Endothelial cell of umbilical vein (primary cell): ENCODE measurements at regions not wholly inside any gene's neighbourhood (a gene's known extent, or its start where the extent isn't known, plus 50 kb on each side); places are given as distances from the start of the nearest gene placed in this dataset.

Experiments
- BruUV-seq: library from RNA; stranded (reverse); fragments of 400-500 nt; replicated peaks from 2 replicates; lab custom pipeline; 2021; lab: Mats Ljungman, UMichigan
- CTCF ChIA-PET: fragments of 300-600, 350-600 bp; sonication (Branson Sonifier 250); formaldehyde crosslinking; loops from one replicate; lab custom pipeline; 2021; ENCODE audit warnings: antibody characterized with exemption, inconsistent platforms; lab: Charles Lee
- POLR2A ChIA-PET: fragments of 300-600, 350-600 bp; sonication (Branson Sonifier 250); formaldehyde crosslinking; loops from one replicate; lab custom pipeline; 2021; ENCODE audit warnings: antibody characterized with exemption, inconsistent platforms; lab: Charles Lee
- DNase-seq: peaks from one replicate; pipeline ENCODE4 v3.0.0-alpha.2; 2011; ENCODE audit warnings: low read depth, low spot score
- FAIRE-seq: peaks from 2 replicates; lab custom pipeline; 2011; peaks lifted over from hg19 to GRCh38; lab: Jason Lieb, UNC
- H2AFZ ChIP-seq: 2 replicates; pipeline ENCODE4 v1.6.0; 2012; ENCODE audit warnings: low read depth, low read length, control low read depth, inconsistent platforms
- H3K27ac ChIP-seq: 2 replicates; pipeline ENCODE4 v1.5.1; 2011; ENCODE audit warnings: low read depth, mild to moderate bottlenecking, control low read depth, low read length, moderate library complexity; ENCODE audit not compliant: insufficient read depth
- H3K27me3 ChIP-seq, 2 experiments: 2 replicates each; pipeline versions ENCODE4 v1.6.0 to v1.6.1; 2011; ENCODE audit warnings: low read length in 2 of 2, mixed read lengths in 1 of 2; ENCODE audit not compliant: control insufficient read depth in 2 of 2, insufficient read depth in 2 of 2
- H3K36me3 ChIP-seq, 2 experiments: 2 replicates in 1 of 2; 3 replicates in 1 of 2; pipeline ENCODE4 v1.5.1; 2011; ENCODE audit warnings: low read length in 2 of 2, mild to moderate bottlenecking in 1 of 2, moderate library complexity in 1 of 2; ENCODE audit not compliant: control insufficient read depth in 2 of 2, insufficient read depth in 2 of 2; ENCODE audit errors: extremely low read depth in 1 of 2
- H3K4me1 ChIP-seq: 3 replicates; pipeline ENCODE4 v1.5.1; 2011; ENCODE audit warnings: mild to moderate bottlenecking, low read length; ENCODE audit not compliant: control insufficient read depth, insufficient read depth; ENCODE audit errors: extremely low read depth
- H3K4me2 ChIP-seq: 2 replicates; pipeline ENCODE4 v1.6.1; 2011; ENCODE audit warnings: low read length, control low read depth, mixed read lengths; ENCODE audit not compliant: insufficient read depth
- H3K4me3 ChIP-seq, 3 experiments: fragments of 200-600 bp in 1 of 3; sonication (generic), shearing (Covaris generic) in 1 of 3; replicated peaks in 1 of 3; 2 replicates each; pipeline ENCODE4 v1.5.1; 2011 to 2016; ENCODE audit warnings: control low read depth in 3 of 3, low read length in 3 of 3, mild to moderate bottlenecking in 2 of 3, inconsistent platforms in 1 of 3, low read depth in 1 of 3, moderate library complexity in 1 of 3; ENCODE audit not compliant: insufficient read depth in 1 of 3
- H3K79me2 ChIP-seq: 2 replicates; pipeline ENCODE4 v1.6.0; 2012; ENCODE audit warnings: low read length, inconsistent platforms; ENCODE audit not compliant: control insufficient read depth, insufficient read depth
- H3K9ac ChIP-seq: replicated peaks from 2 replicates; pipeline ENCODE3; 2011; ENCODE audit warnings: low read length, control low read depth; ENCODE audit not compliant: insufficient read depth; ENCODE audit errors: extremely low read depth
- H3K9me1 ChIP-seq: replicated peaks from 3 replicates; pipeline ENCODE4 v1.6.0; 2011; ENCODE audit warnings: mild to moderate bottlenecking, low read length; ENCODE audit not compliant: control insufficient read depth, insufficient read depth; ENCODE audit errors: extremely low read depth
- H3K9me3 ChIP-seq: replicated peaks from 2 replicates; pipeline ENCODE4 v1.5.1; 2012; ENCODE audit warnings: low read length, inconsistent platforms; ENCODE audit not compliant: control insufficient read depth, insufficient read depth
- H4K20me1 ChIP-seq: replicated peaks from 2 replicates; pipeline ENCODE3; 2011; ENCODE audit warnings: mild to moderate bottlenecking, low read length; ENCODE audit not compliant: control insufficient read depth, insufficient read depth; ENCODE audit errors: extremely low read depth
- EZH2 ChIP-seq: IDR thresholded peaks from 2 replicates; pipeline ENCODE4 v1.6.1; 2012; ENCODE audit warnings: borderline replicate concordance, low read depth, mild to moderate bottlenecking, moderate library complexity, low read length, inconsistent platforms; ENCODE audit not compliant: severe bottlenecking
- FOS ChIP-seq: IDR thresholded peaks from 2 replicates; pipeline ENCODE4 v1.6.1; 2011; ENCODE audit warnings: mild to moderate bottlenecking, low read length, moderate library complexity, borderline replicate concordance; ENCODE audit not compliant: insufficient read depth
- GATA2 ChIP-seq: IDR thresholded peaks from 2 replicates; pipeline ENCODE4 v1.7.0; 2011; ENCODE audit warnings: low read depth, mild to moderate bottlenecking, moderate library complexity, mixed read lengths, low read length; ENCODE audit not compliant: insufficient read length, insufficient read depth
- JUN ChIP-seq: IDR thresholded peaks from 2 replicates; pipeline ENCODE4 v1.6.1; 2011; ENCODE audit warnings: borderline replicate concordance, low read depth; ENCODE audit not compliant: insufficient read length, insufficient read depth
- MYC ChIP-seq: IDR thresholded peaks from one replicate; pipeline ENCODE4 v1.6.1; 2011; ENCODE audit warnings: mild to moderate bottlenecking, low read depth, low read length
- POLR2A ChIP-seq: IDR thresholded peaks from 2 replicates; pipeline ENCODE4 v1.6.1; 2012; ENCODE audit warnings: low read depth, mild to moderate bottlenecking, control low read depth, low read length
- POLR2AphosphoS5 ChIP-seq: IDR thresholded peaks from 2 replicates; pipeline ENCODE4 v1.6.1; 2012; ENCODE audit warnings: low read depth, mild to moderate bottlenecking, control low read depth, low read length, moderate library complexity; ENCODE audit not compliant: insufficient read depth
- dilution Hi-C: fragments of 300-500 bp; cut with MboI; formaldehyde crosslinking; loops from one replicate; pipeline ENCODE4 v1.15.0; 2019; ENCODE audit warnings: low sequenced_read_pairs; ENCODE audit not compliant: extremely low pct_ligation_motif_present
- intact Hi-C: fragments of 100-400 bp; cut with micrococcal nuclease; formaldehyde crosslinking; loops from one replicate; pipeline ENCODE4 v1.10.0; 2022
- TF ChIP-seq, protein P1 (sequence below): IDR thresholded peaks from 2 replicates; pipeline ENCODE4 v1.6.1; 2011; ENCODE audit not compliant: insufficient read depth, insufficient read length
- TF ChIP-seq, protein P2 (sequence below), 2 donors: IDR thresholded peaks; 1 replicate in 1 of 2; 2 replicates in 1 of 2; pipeline ENCODE4 v1.5.1; 2011; ENCODE audit warnings: low read length in 2 of 2, mild to moderate bottlenecking in 2 of 2, moderate library complexity in 2 of 2, control low read depth in 1 of 2, inconsistent platforms in 1 of 2, low read depth in 1 of 2; ENCODE audit not compliant: insufficient read depth in 1 of 2; ENCODE audit errors: extremely low read depth in 1 of 2

GRCh38 chr14:28496364-28496763 lies 270.2 kb upstream of the FOXG1 start:
- Histone ChIP-seq H3K9ac (no peak overlapping the region), H3K27ac (no peak overlapping the region), H4K20me1 (no peaks in the 10 kb centered on the region), H2AFZ (no peak overlapping the region), H3K9me1 (no peaks in the 10 kb centered on the region), H3K4me1 (no peaks in the 10 kb centered on the region), H3K79me2 (no peaks in the 10 kb centered on the region), H3K36me3 (no peaks in the 10 kb centered on the region), H3K4me2 (no peak overlapping the region), H3K9me3 (no peaks in the 10 kb centered on the region), H3K27me3 (no peaks in the 10 kb centered on the region), H3K4me3 (no peak overlapping the region)
- FAIRE-seq: no peak
- dilution Hi-C loops (no loop called here), intact Hi-C loops (no loop called here)
- DNase-seq: no peak
- ChIA-PET POLR2A (no interaction called here), CTCF (no interaction called here)
- TF ChIP-seq FOS (no peak), EZH2 (no peak), JUN (no peak), POLR2A (no peak), POLR2AphosphoS5 (no peak), GATA2 (no peak), MYC (no peak)
- TF ChIP-seq, protein P1, sequence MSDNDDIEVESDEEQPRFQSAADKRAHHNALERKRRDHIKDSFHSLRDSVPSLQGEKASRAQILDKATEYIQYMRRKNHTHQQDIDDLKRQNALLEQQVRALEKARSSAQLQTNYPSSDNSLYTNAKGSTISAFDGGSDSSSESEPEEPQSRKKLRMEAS: no peak
- TF ChIP-seq, protein P2, sequence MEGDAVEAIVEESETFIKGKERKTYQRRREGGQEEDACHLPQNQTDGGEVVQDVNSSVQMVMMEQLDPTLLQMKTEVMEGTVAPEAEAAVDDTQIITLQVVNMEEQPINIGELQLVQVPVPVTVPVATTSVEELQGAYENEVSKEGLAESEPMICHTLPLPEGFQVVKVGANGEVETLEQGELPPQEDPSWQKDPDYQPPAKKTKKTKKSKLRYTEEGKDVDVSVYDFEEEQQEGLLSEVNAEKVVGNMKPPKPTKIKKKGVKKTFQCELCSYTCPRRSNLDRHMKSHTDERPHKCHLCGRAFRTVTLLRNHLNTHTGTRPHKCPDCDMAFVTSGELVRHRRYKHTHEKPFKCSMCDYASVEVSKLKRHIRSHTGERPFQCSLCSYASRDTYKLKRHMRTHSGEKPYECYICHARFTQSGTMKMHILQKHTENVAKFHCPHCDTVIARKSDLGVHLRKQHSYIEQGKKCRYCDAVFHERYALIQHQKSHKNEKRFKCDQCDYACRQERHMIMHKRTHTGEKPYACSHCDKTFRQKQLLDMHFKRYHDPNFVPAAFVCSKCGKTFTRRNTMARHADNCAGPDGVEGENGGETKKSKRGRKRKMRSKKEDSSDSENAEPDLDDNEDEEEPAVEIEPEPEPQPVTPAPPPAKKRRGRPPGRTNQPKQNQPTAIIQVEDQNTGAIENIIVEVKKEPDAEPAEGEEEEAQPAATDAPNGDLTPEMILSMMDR (IDR thresholded peaks at IDR 0.05; ENCODE audit: extremely low read depth in 1 of 2, insufficient read depth in 1 of 2, low read depth in 1 of 2, low read length in 2 of 2): no peak
- BruUV-seq: no TSS peak
